ENCODE measurements at regions not wholly inside any gene's neighbourhood (a gene's known extent, or its start where the extent isn't known, plus 50 kb on each side); places are given as distances from the start of the nearest gene placed in this dataset.
A peak's percentile ranks its signal among the peaks of the same experiment; 100 is the strongest.

GRCh38 chr2:59502981-59503380 lies 1050.5 kb downstream of the BCL11A start:
- DNase-seq, result no peak

- DNase-seq, result no peak
Measured at GRCh38 chr2:59490994-59491393, 1062.5 kb downstream of the BCL11A start.

- DNase-seq, result no peak
Measured at GRCh38 chr2:59490192-59490591, 1063.3 kb downstream of the BCL11A start.

- no peak for DNase-seq
Measured at GRCh38 chr2:59484673-59485072, 1068.8 kb downstream of the BCL11A start.

GRCh38 chr2:59463426-59463825 lies 1090.0 kb downstream of the BCL11A start:
- no peak for DNase-seq

- no peak for DNase-seq
Measured at GRCh38 chr2:59462422-59463197, 1090.8 kb downstream of the BCL11A start.

- DNase-seq, result no peak
Measured at GRCh38 chr2:59461127-59461526, 1092.3 kb downstream of the BCL11A start.

GRCh38 chr2:59458800-59459199 lies 1094.7 kb downstream of the BCL11A start:
- peak; percentile 79 for DNase-seq

- DNase-seq, result no peak
Measured at GRCh38 chr2:59456285-59456684, 1097.2 kb downstream of the BCL11A start.

- no peak for DNase-seq
Measured at GRCh38 chr2:59449274-59449673, 1104.2 kb downstream of the BCL11A start.

GRCh38 chr2:59440491-59440890 lies 1113.0 kb downstream of the BCL11A start:
- no peak for DNase-seq

- no peak for DNase-seq
Measured at GRCh38 chr2:59435635-59436034, 1117.8 kb downstream of the BCL11A start.

GRCh38 chr2:59428940-59429339 lies 1124.5 kb downstream of the BCL11A start:
- no peak for DNase-seq

- DNase-seq, result no peak
Measured at GRCh38 chr2:59427980-59428379, 1125.5 kb downstream of the BCL11A start.

GRCh38 chr2:59425247-59425646 lies 1128.2 kb downstream of the BCL11A start:
- no peak for DNase-seq

GRCh38 chr2:59413751-59414570 lies 1139.5 kb downstream of the BCL11A start:
- DNase-seq, result peak; percentile 0

GRCh38 chr2:59399126-59399525 lies 1154.3 kb downstream of the BCL11A start:
- DNase-seq, result no peak

- DNase-seq, result no peak
Measured at GRCh38 chr2:59398081-59398480, 1155.4 kb downstream of the BCL11A start.

- no peak for DNase-seq
Measured at GRCh38 chr2:59395119-59395518, 1154.0 kb upstream of the FANCL start.

GRCh38 chr2:59391896-59392295 lies 1150.8 kb upstream of the FANCL start:
- no peak for DNase-seq

- DNase-seq, result no peak
Measured at GRCh38 chr2:59390581-59390980, 1149.5 kb upstream of the FANCL start.

GRCh38 chr2:59389240-59389639 lies 1148.1 kb upstream of the FANCL start:
- no peak for DNase-seq

GRCh38 chr2:59385971-59386370 lies 1144.8 kb upstream of the FANCL start:
- no peak for DNase-seq

- DNase-seq, result peak; percentile 78
Measured at GRCh38 chr2:59383473-59383872, 1142.3 kb upstream of the FANCL start.

Data from NCI-H146 (cell line).